Ovary (tissue), 3 donors: ENCODE measurements at regions not wholly inside any gene's neighbourhood (a gene's known extent, or its start where the extent isn't known, plus 50 kb on each side); places are given as distances from the start of the nearest gene placed in this dataset.

ENCODE experiments used
- CTCF ChIP-seq, 3 donors: fragments of 450-650 bp in 2 of 3; fragments of 200-600 bp in 1 of 3; IDR thresholded peaks; one replicate each; pipeline versions ENCODE4 v1.5.1 to v1.8.0; 2016 to 2022; ENCODE audit warnings: antibody characterized with exemption in 3 of 3, mild to moderate bottlenecking in 1 of 3
- EP300 ChIP-seq: sonication (generic); formaldehyde crosslinking; IDR thresholded peaks from one replicate; pipeline ENCODE4 v1.6.1; 2017; ENCODE audit warnings: antibody characterized with exemption
- POLR2A ChIP-seq: fragments of 450-650 bp; IDR thresholded peaks from one replicate; pipeline ENCODE4 v1.6.1; 2017; ENCODE audit warnings: antibody characterized with exemption, mild to moderate bottlenecking, moderate library complexity
- donor health status: DM: no; HTN: no; CAD: no.

- no peak for TF ChIP-seq CTCF (IDR thresholded peaks at IDR 0.05)
- TF ChIP-seq POLR2A: no peak
- no peak for TF ChIP-seq EP300
Measured at GRCh38 chr14:98037831-98038230, 1234.2 kb downstream of the BCL11B start.
